ENCODE measurements at regions not wholly inside any gene's neighbourhood (a gene's known extent, or its start where the extent isn't known, plus 50 kb on each side); places are given as distances from the start of the nearest gene placed in this dataset.

DNA sequence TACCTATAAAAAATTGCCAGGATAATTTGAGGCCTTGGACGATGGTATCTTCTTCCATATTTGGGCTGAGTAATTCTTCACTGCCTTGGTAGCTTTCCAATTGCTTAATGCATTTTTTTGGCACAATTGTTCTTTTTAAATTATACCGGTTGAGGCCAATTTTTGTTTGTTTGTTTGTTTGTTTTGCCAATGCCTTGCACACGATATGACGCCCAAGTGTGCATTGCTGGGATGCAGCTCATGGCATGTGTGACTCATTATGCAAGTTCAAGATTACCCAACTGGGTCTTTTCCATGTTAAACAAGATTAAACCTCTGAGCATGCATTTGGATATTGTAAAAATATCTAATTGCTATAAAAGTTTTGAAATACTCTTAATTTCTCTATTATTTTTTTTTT lies 71.1 kb upstream of the KCNIP4 start:
- Mint-ChIP-seq H3K9me3 (ENCODE audit: unreplicated experiment) (no peaks in the 10 kb centered on the region), H3K4me3 (ENCODE audit: unreplicated experiment) (no peak overlapping the region), H3K36me3 (ENCODE audit: insufficient read depth, unreplicated experiment) (no peaks in the 10 kb centered on the region), H3K27ac (ENCODE audit: unreplicated experiment) (no peak overlapping the region), H3K4me1 (ENCODE audit: low read depth, unreplicated experiment) (no peaks in the 10 kb centered on the region), H3K27me3 (ENCODE audit: insufficient read depth, unreplicated experiment) (no peaks in the 10 kb centered on the region)
- no peak for DNase-seq
- TF ChIP-seq, protein P1, sequence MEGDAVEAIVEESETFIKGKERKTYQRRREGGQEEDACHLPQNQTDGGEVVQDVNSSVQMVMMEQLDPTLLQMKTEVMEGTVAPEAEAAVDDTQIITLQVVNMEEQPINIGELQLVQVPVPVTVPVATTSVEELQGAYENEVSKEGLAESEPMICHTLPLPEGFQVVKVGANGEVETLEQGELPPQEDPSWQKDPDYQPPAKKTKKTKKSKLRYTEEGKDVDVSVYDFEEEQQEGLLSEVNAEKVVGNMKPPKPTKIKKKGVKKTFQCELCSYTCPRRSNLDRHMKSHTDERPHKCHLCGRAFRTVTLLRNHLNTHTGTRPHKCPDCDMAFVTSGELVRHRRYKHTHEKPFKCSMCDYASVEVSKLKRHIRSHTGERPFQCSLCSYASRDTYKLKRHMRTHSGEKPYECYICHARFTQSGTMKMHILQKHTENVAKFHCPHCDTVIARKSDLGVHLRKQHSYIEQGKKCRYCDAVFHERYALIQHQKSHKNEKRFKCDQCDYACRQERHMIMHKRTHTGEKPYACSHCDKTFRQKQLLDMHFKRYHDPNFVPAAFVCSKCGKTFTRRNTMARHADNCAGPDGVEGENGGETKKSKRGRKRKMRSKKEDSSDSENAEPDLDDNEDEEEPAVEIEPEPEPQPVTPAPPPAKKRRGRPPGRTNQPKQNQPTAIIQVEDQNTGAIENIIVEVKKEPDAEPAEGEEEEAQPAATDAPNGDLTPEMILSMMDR (IDR thresholded peaks at IDR 0.05; ENCODE audit: insufficient read depth in 1 of 2, low read depth in 1 of 2, low read length in 1 of 2, severe bottlenecking in 1 of 2, unreplicated experiment in 1 of 2) = no peak
- ChIA-PET POLR2A (no interaction called here), CTCF (no interaction called here)
- Histone ChIP-seq H3K36me3 (ENCODE audit: control insufficient read depth, insufficient read depth, low read length) (no peaks in the 10 kb centered on the region), H3K4me1 (no peaks in the 10 kb centered on the region), H3K9me3 (no peaks in the 10 kb centered on the region), H3K27me3 (replicated peaks; ENCODE audit: control insufficient read depth, insufficient read depth, low read length) (no peaks in the 10 kb centered on the region), H3K4me3 (ENCODE audit: low read depth, low read length) (no peak overlapping the region)
- no TSS peak for BruUV-seq (replicated peaks)
- intact Hi-C loops (cut with micrococcal nuclease; ENCODE audit: unreplicated experiment) = no loop called here

DNA sequence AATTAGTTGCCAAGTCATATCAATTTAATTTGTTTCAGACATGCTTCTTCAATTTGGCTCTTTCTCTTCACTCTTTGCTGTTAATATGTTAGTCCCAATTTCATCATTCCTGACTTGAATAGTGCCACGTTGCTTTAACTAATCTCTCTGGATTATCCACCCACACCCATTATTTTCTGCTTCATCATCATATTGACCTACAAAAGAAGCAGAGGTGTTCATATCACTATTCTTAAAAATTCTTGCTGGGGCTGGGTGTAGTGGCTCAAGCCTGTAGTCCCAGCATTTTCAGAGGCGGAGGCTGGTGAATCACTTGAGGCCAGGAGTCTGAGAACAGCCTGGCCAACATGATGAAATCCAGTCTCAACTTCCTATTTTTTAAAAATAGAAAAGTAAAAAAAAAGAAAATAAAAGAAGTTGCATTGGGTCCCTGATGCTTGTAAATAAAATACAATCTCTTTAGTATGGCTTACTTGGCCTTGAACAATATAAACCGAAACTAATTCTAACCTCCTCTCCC lies 65.7 kb upstream of the KCNIP4 start:
- no peaks in the 10 kb centered on the region for H3K27me3 Mint-ChIP-seq (ENCODE audit: insufficient read depth, unreplicated experiment)
- Histone ChIP-seq H3K36me3 (ENCODE audit: control insufficient read depth, insufficient read depth, low read length) (no peaks in the 10 kb centered on the region), H3K4me3 (ENCODE audit: low read depth, low read length) (no peak overlapping the region), H3K27me3 (replicated peaks; ENCODE audit: control insufficient read depth, insufficient read depth, low read length) (no peaks in the 10 kb centered on the region), H3K9me3 (no peaks in the 10 kb centered on the region), H3K4me1 (no peaks in the 10 kb centered on the region)
- BruUV-seq (replicated peaks) = no TSS peak
- TF ChIP-seq, protein P1 (IDR thresholded peaks at IDR 0.05; ENCODE audit: insufficient read depth in 1 of 2, low read depth in 1 of 2, low read length in 1 of 2, severe bottlenecking in 1 of 2, unreplicated experiment in 1 of 2) = no peak
- no peak for DNase-seq
- H3K36me3 Mint-ChIP-seq (ENCODE audit: insufficient read depth, unreplicated experiment) = no peaks in the 10 kb centered on the region
- ChIA-PET CTCF (no interaction called here), POLR2A (no interaction called here)
- H3K4me1 Mint-ChIP-seq (ENCODE audit: low read depth, unreplicated experiment) = no peaks in the 10 kb centered on the region
- H3K4me3 Mint-ChIP-seq (ENCODE audit: unreplicated experiment) = no peak overlapping the region
- no peak overlapping the region for H3K27ac Mint-ChIP-seq (ENCODE audit: unreplicated experiment)
- H3K9me3 Mint-ChIP-seq (ENCODE audit: unreplicated experiment) = no peaks in the 10 kb centered on the region
- intact Hi-C loops (cut with micrococcal nuclease; ENCODE audit: unreplicated experiment) = no loop called here

DNA sequence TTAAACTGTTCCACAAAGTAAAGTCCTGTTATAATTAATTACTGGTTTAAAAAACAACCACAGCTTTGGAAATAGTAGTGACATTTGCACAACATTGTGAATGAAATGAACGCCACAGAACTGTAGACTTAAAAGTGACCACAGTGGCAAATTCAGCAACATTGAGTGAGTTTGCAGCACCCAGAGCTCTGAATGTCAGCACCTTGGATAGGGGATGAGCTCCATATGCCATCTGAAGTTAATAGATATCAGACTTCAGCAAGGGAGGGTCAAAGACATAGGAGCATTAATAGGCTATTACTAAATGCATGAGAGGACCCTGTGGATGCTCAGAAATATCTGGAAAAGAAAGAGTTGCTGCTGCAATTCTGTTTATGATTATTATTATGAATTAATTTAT lies 55.3 kb upstream of the KCNIP4 start:
- Mint-ChIP-seq H3K4me3 (ENCODE audit: unreplicated experiment) (no peak overlapping the region), H3K36me3 (ENCODE audit: insufficient read depth, unreplicated experiment) (no peaks in the 10 kb centered on the region), H3K9me3 (ENCODE audit: unreplicated experiment) (peaks cover 10% of the 10 kb centered on the region), H3K27ac (ENCODE audit: unreplicated experiment) (no peak overlapping the region), H3K4me1 (ENCODE audit: low read depth, unreplicated experiment) (no peaks in the 10 kb centered on the region), H3K27me3 (ENCODE audit: insufficient read depth, unreplicated experiment) (no peaks in the 10 kb centered on the region)
- Histone ChIP-seq H3K27me3 (replicated peaks; ENCODE audit: control insufficient read depth, insufficient read depth, low read length) (no peaks in the 10 kb centered on the region), H3K4me1 (no peaks in the 10 kb centered on the region), H3K9me3 (no peaks in the 10 kb centered on the region), H3K4me3 (ENCODE audit: low read depth, low read length) (no peak overlapping the region), H3K36me3 (ENCODE audit: control insufficient read depth, insufficient read depth, low read length) (no peaks in the 10 kb centered on the region)
- intact Hi-C loops (cut with micrococcal nuclease; ENCODE audit: unreplicated experiment) = no loop called here
- CTCF ChIA-PET = no interaction called here
- TF ChIP-seq, protein P1 (IDR thresholded peaks at IDR 0.05; ENCODE audit: insufficient read depth in 1 of 2, low read depth in 1 of 2, low read length in 1 of 2, severe bottlenecking in 1 of 2, unreplicated experiment in 1 of 2) = no peak
- no peak for DNase-seq
- no TSS peak for BruUV-seq (replicated peaks)
- POLR2A ChIA-PET = no interaction called here
